HEK293T (cell line): ENCODE measurements at regions not wholly inside any gene's neighbourhood (a gene's known extent, or its start where the extent isn't known, plus 50 kb on each side); places are given as distances from the start of the nearest gene placed in this dataset.

Source experiments
- ARNT ChIP-seq: fragments of 450-650 bp; IDR thresholded peaks from 2 replicates; pipeline ENCODE4 v1.6.1; 2017; ENCODE audit warnings: mild to moderate bottlenecking
- BHLHE40 ChIP-seq: fragments of 450-650 bp; IDR thresholded peaks from 2 replicates; pipeline ENCODE4 v1.6.1; 2016; ENCODE audit warnings: mild to moderate bottlenecking, moderate library complexity, borderline replicate concordance
- CTBP1 ChIP-seq: fragments of 450-650 bp; IDR thresholded peaks from 2 replicates; pipeline ENCODE4 v1.6.1; 2016; ENCODE audit warnings: borderline replicate concordance
- ELF4 ChIP-seq: fragments of 450-650 bp; IDR thresholded peaks from 2 replicates; pipeline ENCODE4 v1.6.1; 2017; ENCODE audit warnings: antibody characterized with exemption
- FOXM1 ChIP-seq: fragments of 450-650 bp; IDR thresholded peaks from 2 replicates; pipeline ENCODE4 v1.6.1; 2017; ENCODE audit warnings: mild to moderate bottlenecking, borderline replicate concordance
- LEF1 ChIP-seq: fragments of 450-650 bp; IDR thresholded peaks from 2 replicates; pipeline ENCODE4 v1.6.1; 2017; ENCODE audit warnings: mild to moderate bottlenecking, borderline replicate concordance
- SP1 ChIP-seq: fragments of 450-650 bp; IDR thresholded peaks from 2 replicates; pipeline ENCODE4 v1.6.1; 2017
- SUZ12 ChIP-seq: fragments of 450-650 bp; IDR thresholded peaks from 2 replicates; pipeline ENCODE4 v1.6.1; 2016; ENCODE audit warnings: mild to moderate bottlenecking
- TARDBP ChIP-seq: fragments of 450-650 bp; IDR thresholded peaks from 2 replicates; pipeline ENCODE4 v1.6.1; 2016
- ZNF384 ChIP-seq: fragments of 450-650 bp; IDR thresholded peaks from 2 replicates; pipeline ENCODE4 v1.6.1; 2016
- TF ChIP-seq, protein P1 (sequence below): fragments of 450-650 bp; IDR thresholded peaks from 2 replicates; pipeline ENCODE4 v1.6.1; 2016

DNA sequence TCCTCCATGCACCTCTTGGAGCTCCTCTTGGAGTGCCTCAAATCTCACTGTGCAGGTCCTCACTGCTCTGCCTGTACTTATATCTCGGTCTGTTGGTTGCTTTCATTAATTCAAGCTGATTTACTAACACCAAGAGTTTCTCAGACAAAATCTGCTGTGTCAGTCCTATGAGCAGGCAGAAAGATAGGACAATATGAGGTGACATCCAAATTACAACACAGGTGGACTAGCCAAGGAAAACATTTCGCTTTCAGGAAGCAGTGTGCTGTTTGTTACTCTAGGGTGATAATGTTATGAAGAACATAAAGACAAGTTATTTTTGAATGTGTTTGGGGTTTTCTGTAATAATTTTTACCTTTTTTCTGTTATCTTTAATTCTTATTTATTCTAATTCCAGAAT, 264.1 kb upstream of the ANKH start:
- no peak for TF ChIP-seq SP1
- no peak for TF ChIP-seq ELF4
- TF ChIP-seq TARDBP, result no peak
- TF ChIP-seq LEF1, result no peak
- TF ChIP-seq, protein P1, sequence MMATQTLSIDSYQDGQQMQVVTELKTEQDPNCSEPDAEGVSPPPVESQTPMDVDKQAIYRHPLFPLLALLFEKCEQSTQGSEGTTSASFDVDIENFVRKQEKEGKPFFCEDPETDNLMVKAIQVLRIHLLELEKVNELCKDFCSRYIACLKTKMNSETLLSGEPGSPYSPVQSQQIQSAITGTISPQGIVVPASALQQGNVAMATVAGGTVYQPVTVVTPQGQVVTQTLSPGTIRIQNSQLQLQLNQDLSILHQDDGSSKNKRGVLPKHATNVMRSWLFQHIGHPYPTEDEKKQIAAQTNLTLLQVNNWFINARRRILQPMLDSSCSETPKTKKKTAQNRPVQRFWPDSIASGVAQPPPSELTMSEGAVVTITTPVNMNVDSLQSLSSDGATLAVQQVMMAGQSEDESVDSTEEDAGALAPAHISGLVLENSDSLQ, result no peak
- no peak for TF ChIP-seq CTBP1
- TF ChIP-seq ZNF384, result no peak
- no peak for TF ChIP-seq SUZ12
- no peak for TF ChIP-seq BHLHE40
- no peak for TF ChIP-seq FOXM1
- TF ChIP-seq ARNT, result no peak
